ENCODE measurements at regions not wholly inside any gene's neighbourhood (a gene's known extent, or its start where the extent isn't known, plus 50 kb on each side); places are given as distances from the start of the nearest gene placed in this dataset.

DNA sequence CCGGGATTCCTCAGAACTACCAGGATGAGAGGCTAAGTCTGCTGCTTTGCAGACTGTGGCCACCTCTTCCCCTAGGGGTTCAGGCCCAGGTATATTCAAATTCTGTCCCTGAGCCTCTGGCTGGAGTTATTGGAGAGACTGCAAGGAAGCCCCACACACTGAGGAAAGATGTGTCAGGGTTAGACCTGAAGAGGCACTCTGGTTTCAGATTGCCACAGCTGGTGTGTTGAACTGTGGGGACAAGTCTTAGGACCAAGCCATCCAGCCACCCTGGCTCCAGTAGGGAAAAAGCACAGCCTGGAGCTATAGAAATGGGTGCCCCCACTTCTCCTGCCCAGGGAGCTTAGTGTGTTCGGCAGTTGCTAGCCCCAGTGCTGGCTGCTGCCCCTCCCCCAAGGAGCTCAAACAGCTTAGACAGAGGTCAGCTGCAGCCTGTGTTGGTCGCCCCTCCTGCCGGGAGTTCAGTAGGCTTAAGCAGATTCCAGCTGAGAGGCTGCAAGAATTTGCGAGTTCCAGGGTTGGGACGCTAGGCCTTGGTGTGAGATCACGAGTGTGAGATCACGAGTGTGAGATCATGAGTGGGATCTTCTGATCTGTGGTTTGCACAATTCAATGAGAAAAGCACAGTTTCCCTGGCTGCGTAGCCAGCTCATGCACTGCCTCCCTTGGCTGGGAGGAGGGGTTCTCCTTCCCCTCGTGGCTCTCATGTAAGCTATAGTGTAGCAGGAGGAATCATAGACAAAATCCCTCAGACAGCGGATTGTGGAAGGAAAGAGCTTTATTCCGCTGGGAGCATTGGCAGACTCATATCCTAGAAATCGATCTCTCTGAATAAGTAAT is 552.1 kb upstream of the CHORDC1 start:
- WGBS, 2 experiments (ENCODE audit: extremely low coverage in 2 of 2, insufficient read length in 1 of 2): 18% methylated on average over 2 of the region's 13 CpGs; no CpG with 5 or more reads in 1 of the 2 experiments
- Histone ChIP-seq H4K8ac (ENCODE audit: low read depth in 2 of 2, low read length in 2 of 2) (no peak overlapping the region), H3K4me2 (ENCODE audit: low read depth, low read length) (no peak overlapping the region), H2AK5ac (ENCODE audit: low read depth, low read length) (no peak overlapping the region), H2BK120ac (ENCODE audit: low read depth, low read length) (no peak overlapping the region), H3K14ac (replicated peaks; ENCODE audit: low read depth, low read length) (no peak overlapping the region), H3K9me1 (ENCODE audit: insufficient read depth, low read length) (no peaks in the 10 kb centered on the region), H4K20me1 (ENCODE audit: insufficient read depth, low read length) (no peaks in the 10 kb centered on the region), H2BK20ac (ENCODE audit: low read depth, low read length) (no peak overlapping the region), H3K23ac (ENCODE audit: low read depth, low read length) (no peak overlapping the region), H3K4ac (ENCODE audit: low read depth, low read length) (no peak overlapping the region), H3K79me1 (ENCODE audit: low read depth in 1 of 2, low read length in 2 of 2) (no peaks in the 10 kb centered on the region), H3K27me3 (ENCODE audit: control insufficient read depth, insufficient read depth, low read length) (no peaks in the 10 kb centered on the region), H2BK5ac (ENCODE audit: low read depth, low read length, poor library complexity, severe bottlenecking) (no peak overlapping the region), H3K27ac (ENCODE audit: insufficient read depth, low read length) (no peak overlapping the region), H3K4me1 (ENCODE audit: control insufficient read depth, insufficient read depth, low read length) (no peaks in the 10 kb centered on the region), H4K5ac (ENCODE audit: low read depth, low read length) (no peak overlapping the region), H3K18ac (ENCODE audit: low read depth, low read length) (no peak overlapping the region), H3K56ac (ENCODE audit: extremely low read depth, insufficient read depth, low read length) (no peak overlapping the region), H2AK9ac (replicated peaks; ENCODE audit: low read depth, low read length, poor library complexity) (no peak overlapping the region), H3K4me3 (ENCODE audit: insufficient read depth, low read depth, low read length) (no peak overlapping the region), H2BK15ac (ENCODE audit: low read depth, low read length) (no peak overlapping the region), H3K9me3 (ENCODE audit: control insufficient read depth, insufficient read depth, low read length) (peaks cover 15% of the 10 kb centered on the region), H4K91ac (ENCODE audit: insufficient read depth, low read depth, low read length) (no peak overlapping the region), H3K36me3 (ENCODE audit: control insufficient read depth, insufficient read depth, low read length) (no peaks in the 10 kb centered on the region), H2AFZ (replicated peaks; ENCODE audit: low read length, poor library complexity) (no peak overlapping the region), H3K9ac (ENCODE audit: low read depth, low read length) (no peak overlapping the region)
- in situ Hi-C loops (cut with MboI; ENCODE audit: low sequenced_read_pairs): no loop called here
- TF ChIP-seq CHD1 (IDR thresholded peaks at IDR 0.05; ENCODE audit: low read depth, low read length) (no peak), RCOR1 (IDR thresholded peaks at IDR 0.05; ENCODE audit: insufficient replicate concordance, low read length) (no peak), BHLHE40 (IDR thresholded peaks at IDR 0.05; ENCODE audit: low read depth, low read length) (no peak), MAZ (IDR thresholded peaks at IDR 0.05; ENCODE audit: borderline replicate concordance, low read depth, low read length) (no peak), FOS (IDR thresholded peaks at IDR 0.05; ENCODE audit: low read depth, low read length) (no peak), CTCF (conservative IDR thresholded peaks at IDR 0.05; ENCODE audit: low read depth, low read length) (no peak), POLR2A (IDR thresholded peaks at IDR 0.05; ENCODE audit: low read depth, low read length) (no peak), MXI1 (IDR thresholded peaks at IDR 0.05; ENCODE audit: borderline replicate concordance, low read depth, low read length) (no peak), RFX5 (IDR thresholded peaks at IDR 0.05; ENCODE audit: low read depth, low read length) (no peak), RAD21 (IDR thresholded peaks at IDR 0.05; ENCODE audit: low read length) (no peak), MAFK (IDR thresholded peaks at IDR 0.05; ENCODE audit: low read depth, low read length) (no peak), NFE2L2 (IDR thresholded peaks at IDR 0.05; ENCODE audit: low read depth, low read length) (no peak)
- TF ChIP-seq, protein P1, sequence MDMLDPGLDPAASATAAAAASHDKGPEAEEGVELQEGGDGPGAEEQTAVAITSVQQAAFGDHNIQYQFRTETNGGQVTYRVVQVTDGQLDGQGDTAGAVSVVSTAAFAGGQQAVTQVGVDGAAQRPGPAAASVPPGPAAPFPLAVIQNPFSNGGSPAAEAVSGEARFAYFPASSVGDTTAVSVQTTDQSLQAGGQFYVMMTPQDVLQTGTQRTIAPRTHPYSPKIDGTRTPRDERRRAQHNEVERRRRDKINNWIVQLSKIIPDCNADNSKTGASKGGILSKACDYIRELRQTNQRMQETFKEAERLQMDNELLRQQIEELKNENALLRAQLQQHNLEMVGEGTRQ (IDR thresholded peaks at IDR 0.05; ENCODE audit: low read depth, low read length): no peak
- TF ChIP-seq, protein P2, sequence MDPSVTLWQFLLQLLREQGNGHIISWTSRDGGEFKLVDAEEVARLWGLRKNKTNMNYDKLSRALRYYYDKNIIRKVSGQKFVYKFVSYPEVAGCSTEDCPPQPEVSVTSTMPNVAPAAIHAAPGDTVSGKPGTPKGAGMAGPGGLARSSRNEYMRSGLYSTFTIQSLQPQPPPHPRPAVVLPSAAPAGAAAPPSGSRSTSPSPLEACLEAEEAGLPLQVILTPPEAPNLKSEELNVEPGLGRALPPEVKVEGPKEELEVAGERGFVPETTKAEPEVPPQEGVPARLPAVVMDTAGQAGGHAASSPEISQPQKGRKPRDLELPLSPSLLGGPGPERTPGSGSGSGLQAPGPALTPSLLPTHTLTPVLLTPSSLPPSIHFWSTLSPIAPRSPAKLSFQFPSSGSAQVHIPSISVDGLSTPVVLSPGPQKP (IDR thresholded peaks at IDR 0.05; ENCODE audit: borderline replicate concordance, low read depth, low read length): no peak
- ChIA-PET CTCF (no interaction called here), POLR2A (ENCODE audit: unreplicated experiment) (no interaction called here)
- no TSS peak for BruUV-seq (replicated peaks)
- DNase-seq (no peak), ATAC-seq (ENCODE audit: low read depth) (no peak)
- intact Hi-C loops (cut with micrococcal nuclease): no loop called here
- dilution Hi-C loops (cut with HindIII; ENCODE audit: low sequenced_read_pairs, unreplicated experiment): no loop called here

All from IMR-90 (cell line).